Mesenchymal stem cell (in vitro differentiated cells and primary cell): ENCODE measurements at regions not wholly inside any gene's neighbourhood (a gene's known extent, or its start where the extent isn't known, plus 50 kb on each side); places are given as distances from the start of the nearest gene placed in this dataset.

Experiments used
- DNase-seq: peaks from one replicate; pipeline ENCODE4 v3.0.0-alpha.2; 2013
- H2AFZ ChIP-seq: one replicate; pipeline ENCODE4 v1.6.1; 2013; ENCODE audit warnings: low read depth, mild to moderate bottlenecking, control low read depth, inconsistent platforms, low read length, moderate library complexity
- H2AK5ac ChIP-seq: 2 replicates; pipeline ENCODE4 v1.6.1; 2013; ENCODE audit warnings: low read length, moderate library complexity, mild to moderate bottlenecking, inconsistent platforms; ENCODE audit not compliant: severe bottlenecking
- H2BK120ac ChIP-seq: one replicate; pipeline ENCODE4 v1.6.1; 2013; ENCODE audit warnings: low read depth, mild to moderate bottlenecking, inconsistent platforms, low read length, moderate library complexity
- H2BK12ac ChIP-seq, 2 experiments: one replicate each; pipeline ENCODE4 v1.6.1; 2013; ENCODE audit warnings: inconsistent platforms in 2 of 2, low read length in 2 of 2, mild to moderate bottlenecking in 2 of 2, moderate library complexity in 2 of 2, control low read depth in 1 of 2
- H2BK15ac ChIP-seq: one replicate; pipeline ENCODE4 v1.6.1; 2013; ENCODE audit warnings: mild to moderate bottlenecking, low read depth, inconsistent platforms; ENCODE audit not compliant: poor library complexity, severe bottlenecking
- H2BK5ac ChIP-seq: 2 replicates; pipeline ENCODE4 v1.6.1; 2013; ENCODE audit warnings: low read depth, mild to moderate bottlenecking, low read length, control low read depth, inconsistent platforms; ENCODE audit not compliant: poor library complexity, severe bottlenecking
- H3K14ac ChIP-seq, 2 experiments: one replicate each; pipeline ENCODE4 v1.6.1; 2013; ENCODE audit warnings: inconsistent platforms in 2 of 2, low read length in 2 of 2, control low read depth in 1 of 2, mild to moderate bottlenecking in 1 of 2, moderate library complexity in 1 of 2
- H3K18ac ChIP-seq, 2 experiments: one replicate each; pipeline ENCODE4 v1.6.1; 2013; ENCODE audit warnings: inconsistent platforms in 2 of 2, low read length in 2 of 2, control low read depth in 1 of 2, low read depth in 1 of 2, mild to moderate bottlenecking in 1 of 2
- H3K23ac ChIP-seq, 2 experiments: one replicate each; pipeline ENCODE4 v1.6.1; 2013; ENCODE audit warnings: inconsistent platforms in 2 of 2, low read length in 2 of 2, mild to moderate bottlenecking in 2 of 2, moderate library complexity in 2 of 2, control low read depth in 1 of 2
- H3K27ac ChIP-seq: 2 replicates; pipeline ENCODE4 v1.5.1; 2013; ENCODE audit warnings: mild to moderate bottlenecking, moderate library complexity, low read length, control low read depth, inconsistent platforms; ENCODE audit not compliant: poor library complexity, severe bottlenecking
- H3K27me3 ChIP-seq, 2 experiments: 2 replicates each; pipeline versions ENCODE4 v1.6.1 to v1.7.0; 2013; ENCODE audit warnings: low read length in 2 of 2, mild to moderate bottlenecking in 2 of 2, moderate library complexity in 2 of 2, control low read depth in 1 of 2, inconsistent platforms in 1 of 2; ENCODE audit not compliant: control insufficient read depth in 1 of 2, insufficient read depth in 1 of 2
- H3K36me3 ChIP-seq, 2 experiments: 2 replicates each; pipeline versions ENCODE4 v1.6.1 to v1.7.0; 2013; ENCODE audit warnings: low read length in 2 of 2, control low read depth in 1 of 2, inconsistent platforms in 1 of 2, low read depth in 1 of 2, mild to moderate bottlenecking in 1 of 2; ENCODE audit not compliant: insufficient read depth in 2 of 2, control insufficient read depth in 1 of 2
- H3K4ac ChIP-seq, 2 experiments: one replicate each; pipeline ENCODE4 v1.6.1; 2013; ENCODE audit warnings: inconsistent platforms in 2 of 2, low read length in 2 of 2, mild to moderate bottlenecking in 2 of 2, moderate library complexity in 2 of 2, control low read depth in 1 of 2, low read depth in 1 of 2
- H3K4me1 ChIP-seq: 2 replicates; pipeline ENCODE4 v1.6.1; 2013; ENCODE audit warnings: low read depth, low read length, control low read depth; ENCODE audit not compliant: control insufficient read depth, insufficient read depth
- H3K4me2 ChIP-seq: 2 replicates; pipeline ENCODE4 v1.6.1; 2013; ENCODE audit warnings: low read length, mild to moderate bottlenecking, inconsistent platforms; ENCODE audit not compliant: poor library complexity, severe bottlenecking
- H3K4me3 ChIP-seq, 2 experiments: 2 replicates each; pipeline versions ENCODE4 v1.5.1 to v1.7.0; 2013; ENCODE audit warnings: low read length in 2 of 2, mild to moderate bottlenecking in 2 of 2, control low read depth in 1 of 2, low read depth in 1 of 2; ENCODE audit not compliant: insufficient read depth in 1 of 2
- H3K79me1 ChIP-seq: replicated peaks from 2 replicates; pipeline ENCODE4 v1.6.1; 2013; ENCODE audit warnings: mild to moderate bottlenecking, control low read depth, low read length, inconsistent platforms; ENCODE audit not compliant: poor library complexity, severe bottlenecking
- H3K9ac ChIP-seq: 2 replicates; pipeline ENCODE4 v1.7.0; 2013; ENCODE audit warnings: mild to moderate bottlenecking, low read length, moderate library complexity
- H3K9me3 ChIP-seq: 2 replicates; pipeline ENCODE4 v1.7.0; 2013; ENCODE audit warnings: mild to moderate bottlenecking, low read length; ENCODE audit not compliant: control insufficient read depth
- H4K8ac ChIP-seq: one replicate; pipeline ENCODE4 v1.6.1; 2013; ENCODE audit warnings: inconsistent platforms, mild to moderate bottlenecking, low read length, moderate library complexity
- H4K91ac ChIP-seq: one replicate; pipeline ENCODE4 v1.6.1; 2013; ENCODE audit warnings: mild to moderate bottlenecking, low read length, inconsistent platforms
- WGBS: methylation state at CpG from one replicate; pipeline ENCODE4 v1.1.7; 2013; ENCODE audit warnings: mixed read lengths; 5-methylcytosine and 5-hydroxymethylcytosine counted together

DNA sequence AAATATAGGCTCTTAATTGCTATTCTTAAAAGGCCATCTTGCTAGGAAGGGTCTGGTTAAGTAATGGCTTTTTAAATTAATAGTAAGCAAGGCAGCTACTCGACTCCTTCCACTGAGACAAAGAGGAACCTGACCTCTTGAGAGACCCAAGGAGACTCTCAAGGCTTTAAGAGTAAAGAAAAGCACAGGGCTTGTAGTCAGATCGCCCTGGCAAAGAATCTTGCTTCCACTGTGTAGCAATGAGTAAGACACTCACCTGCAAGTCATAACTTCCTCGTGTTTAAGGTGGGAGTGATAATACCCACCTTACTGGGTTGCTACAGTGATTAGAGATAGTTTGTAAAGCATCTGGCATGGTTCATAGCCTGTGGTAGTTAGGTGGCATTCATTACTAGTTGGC lies 274.5 kb downstream of the TSN start:
- Histone ChIP-seq H3K4me2 (no peak overlapping the region), H3K4me3 (no peak overlapping the region), H4K91ac (no peak overlapping the region), H3K14ac (no peak overlapping the region), H2BK120ac (no peak overlapping the region), H3K27ac (no peak overlapping the region), H3K4ac (no peak overlapping the region), H3K27me3 (peaks cover 0 to 7% of the 10 kb centered on the region in 2 experiments), H3K9me3 (no peaks in the 10 kb centered on the region), H2AFZ (no peak overlapping the region), H2BK15ac (no peak overlapping the region), H4K8ac (no peak overlapping the region), H3K36me3 (no peaks in the 10 kb centered on the region), H2BK12ac (no peak overlapping the region), H3K4me1 (no peaks in the 10 kb centered on the region), H3K23ac (no peak overlapping the region), H3K79me1 (no peaks in the 10 kb centered on the region), H3K9ac (no peak overlapping the region), H3K18ac (no peak overlapping the region), H2AK5ac (no peak overlapping the region), H2BK5ac (no peak overlapping the region)
- DNase-seq, result no peak
- WGBS, result 62% methylated on average over 3 of the region's 3 CpGs

DNA sequence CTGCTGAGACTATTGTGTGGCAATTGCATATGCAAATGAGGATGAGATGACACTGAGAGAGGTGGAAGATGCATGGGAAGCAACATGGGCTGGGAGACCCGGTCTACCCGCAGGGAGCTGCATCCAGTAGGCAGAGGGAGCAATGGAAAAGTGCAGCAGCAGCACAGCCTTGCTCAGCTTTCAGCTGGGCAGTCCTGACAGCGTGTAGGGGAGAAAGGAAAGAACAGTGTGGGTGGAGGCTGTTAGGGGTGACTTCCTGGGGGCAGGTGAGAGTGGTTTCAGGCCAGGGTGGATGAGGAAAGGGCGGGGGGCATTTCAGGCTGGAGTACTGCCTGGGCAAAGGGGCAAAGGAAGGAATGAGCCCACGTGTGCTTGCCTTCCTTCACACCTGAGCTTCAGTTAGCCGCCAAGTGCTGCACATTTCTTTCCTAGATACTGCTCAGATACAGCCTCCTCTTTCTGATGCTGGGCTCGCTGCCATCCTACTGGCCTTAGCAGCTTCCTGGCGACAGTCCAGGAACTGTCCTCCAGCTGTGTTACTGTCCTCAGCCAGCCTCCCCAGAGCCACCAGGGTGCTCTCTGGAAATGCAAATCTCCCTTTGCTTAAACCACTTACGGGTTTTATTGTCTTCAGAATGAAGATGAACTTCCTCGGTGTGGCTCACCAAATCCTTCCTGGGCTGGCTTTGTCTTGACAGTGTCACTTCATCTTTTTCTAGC lies 276.3 kb downstream of the TSN start:
- Histone ChIP-seq H4K8ac (no peak overlapping the region), H3K14ac (no peak overlapping the region), H4K91ac (no peak overlapping the region), H2BK15ac (no peak overlapping the region), H3K9ac (no peak overlapping the region), H3K27me3 (peaks cover 0 to 7% of the 10 kb centered on the region in 2 experiments), H3K4me3 (no peak overlapping the region), H3K18ac (no peak overlapping the region), H2BK120ac (no peak overlapping the region), H2AK5ac (no peak overlapping the region), H3K4me2 (no peak overlapping the region), H3K23ac (no peak overlapping the region), H3K4me1 (no peaks in the 10 kb centered on the region), H2BK5ac (no peak overlapping the region), H3K36me3 (no peaks in the 10 kb centered on the region), H2BK12ac (no peak overlapping the region), H3K27ac (no peak overlapping the region), H3K4ac (no peak overlapping the region), H2AFZ (no peak overlapping the region), H3K79me1 (no peaks in the 10 kb centered on the region), H3K9me3 (no peaks in the 10 kb centered on the region)
- no peak for DNase-seq
- 56% methylated on average over 10 of the region's 10 CpGs for whole genome bisulfite sequencing

DNA sequence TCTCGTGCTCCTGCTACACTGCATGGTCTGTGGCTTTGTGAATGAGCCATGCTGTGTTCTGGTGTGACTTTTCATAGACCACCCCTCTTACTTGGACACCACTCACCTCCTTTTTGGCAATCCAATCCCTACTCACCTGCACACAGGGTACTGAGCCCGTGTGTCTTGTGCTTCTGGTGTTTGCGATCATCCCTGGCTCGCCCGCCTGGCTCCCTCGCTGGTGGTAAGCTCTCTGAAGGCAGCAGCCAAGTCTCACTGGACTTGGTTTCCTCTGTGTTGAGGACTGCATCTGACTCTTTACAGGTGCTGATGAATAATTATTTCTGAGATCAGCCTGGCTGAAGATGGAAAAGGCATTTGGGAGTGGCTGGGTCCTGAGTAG lies 276.8 kb downstream of the TSN start:
- 77% methylated on average over 6 of the region's 6 CpGs for WGBS
- no peak overlapping the region for H3K27ac ChIP-seq
- H3K23ac ChIP-seq, result no peak overlapping the region
- no peak overlapping the region for H2AFZ ChIP-seq
- H2BK5ac ChIP-seq, result no peak overlapping the region
- no peaks in the 10 kb centered on the region for H3K36me3 ChIP-seq
- H3K4ac ChIP-seq, result no peak overlapping the region
- no peak overlapping the region for H3K9ac ChIP-seq
- no peaks in the 10 kb centered on the region for H3K9me3 ChIP-seq
- DNase-seq, result no peak
- no peak overlapping the region for H4K91ac ChIP-seq
- no peak overlapping the region for H2BK120ac ChIP-seq
- H3K4me1 ChIP-seq, result no peaks in the 10 kb centered on the region
- H3K18ac ChIP-seq, result no peak overlapping the region
- no peak overlapping the region for H3K14ac ChIP-seq
- peaks cover 0 to 7% of the 10 kb centered on the region in 2 experiments for H3K27me3 ChIP-seq
- H3K79me1 ChIP-seq, result no peaks in the 10 kb centered on the region
- no peak overlapping the region for H3K4me3 ChIP-seq
- H2AK5ac ChIP-seq, result no peak overlapping the region
- no peak overlapping the region for H2BK15ac ChIP-seq
- H4K8ac ChIP-seq, result no peak overlapping the region
- no peak overlapping the region for H2BK12ac ChIP-seq
- no peak overlapping the region for H3K4me2 ChIP-seq

DNA sequence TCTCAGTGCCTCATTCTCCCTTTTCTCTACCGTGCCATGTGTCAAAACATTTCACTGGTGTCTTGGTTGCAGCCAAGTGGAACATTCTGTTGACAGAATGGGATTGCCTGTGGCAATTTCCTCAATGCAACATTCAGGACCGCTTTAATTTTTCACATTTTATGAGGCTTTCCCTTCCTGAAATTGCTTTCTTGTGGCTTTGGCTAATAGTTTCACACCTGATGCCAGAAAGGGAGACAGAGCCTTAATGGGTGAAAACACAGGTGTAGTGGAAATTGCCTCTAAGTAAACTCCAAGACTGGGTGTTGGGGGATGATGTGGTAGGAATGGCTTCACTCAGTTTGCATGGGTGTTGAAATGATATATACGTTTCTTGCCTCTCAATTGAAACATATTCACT lies 278.3 kb downstream of the TSN start:
- Histone ChIP-seq H3K9me3 (no peaks in the 10 kb centered on the region), H3K9ac (no peak overlapping the region), H2BK120ac (no peak overlapping the region), H3K4ac (no peak overlapping the region), H2BK15ac (no peak overlapping the region), H3K36me3 (no peaks in the 10 kb centered on the region), H3K14ac (no peak overlapping the region), H3K4me1 (no peaks in the 10 kb centered on the region), H3K27me3 (peaks cover 0 to 7% of the 10 kb centered on the region in 2 experiments), H3K18ac (no peak overlapping the region), H3K4me2 (no peak overlapping the region), H2BK5ac (no peak overlapping the region), H4K91ac (no peak overlapping the region), H2AK5ac (no peak overlapping the region), H4K8ac (no peak overlapping the region), H3K27ac (no peak overlapping the region), H2AFZ (no peak overlapping the region), H3K4me3 (no peak overlapping the region), H3K23ac (no peak overlapping the region), H2BK12ac (no peak overlapping the region), H3K79me1 (no peaks in the 10 kb centered on the region)
- 67% methylated on average over 2 of the region's 3 CpGs for WGBS
- DNase-seq, result no peak
